Neural cell (in vitro differentiated cells): ENCODE measurements at regions not wholly inside any gene's neighbourhood (a gene's known extent, or its start where the extent isn't known, plus 50 kb on each side); places are given as distances from the start of the nearest gene placed in this dataset.

Experiments
- H2AFZ ChIP-seq: fragments of 200-600, 300-800 bp; sonication (generic), shearing (Covaris generic); 2 replicates; pipeline ENCODE4 v1.6.0; 2014; ENCODE audit warnings: low read depth, mild to moderate bottlenecking, antibody characterized with exemption, low read length, moderate library complexity
- H3F3A ChIP-seq: fragments of 200-600 bp; shearing (Covaris generic); 2 replicates; pipeline ENCODE4 v1.6.1; 2016; ENCODE audit warnings: mild to moderate bottlenecking, moderate library complexity, mixed read lengths, antibody characterized with exemption, low read length; ENCODE audit not compliant: insufficient read depth, poor library complexity, severe bottlenecking
- H3K27ac ChIP-seq: fragments of 200-600, 300-800 bp; sonication (generic), shearing (Covaris generic); 2 replicates; pipeline ENCODE4 v1.5.1; 2014; ENCODE audit warnings: mild to moderate bottlenecking, low read length, moderate library complexity
- H3K27me3 ChIP-seq: fragments of 300-800, 200-600 bp; sonication (generic), shearing (Covaris generic); 2 replicates; pipeline ENCODE4 v1.6.0; 2014; ENCODE audit warnings: mild to moderate bottlenecking, low read depth, low read length, moderate library complexity; ENCODE audit not compliant: insufficient read depth
- H3K36me3 ChIP-seq: fragments of 300-800, 200-600 bp; sonication (generic), shearing (Covaris generic); 2 replicates; pipeline ENCODE4 v1.5.1; 2014; ENCODE audit warnings: mild to moderate bottlenecking, antibody characterized with exemption, low read length, moderate library complexity; ENCODE audit not compliant: insufficient read depth
- H3K4me2 ChIP-seq: fragments of 300-800, 200-600 bp; sonication (generic), shearing (Covaris generic); 2 replicates; pipeline ENCODE4 v1.6.0; 2014; ENCODE audit warnings: mild to moderate bottlenecking, low read length
- H3K4me3 ChIP-seq: fragments of 300-800, 200-600 bp; sonication (generic), shearing (Covaris generic); 2 replicates; pipeline ENCODE4 v1.5.1; 2014; ENCODE audit warnings: mild to moderate bottlenecking, low read length, moderate library complexity
- H3K79me2 ChIP-seq: fragments of 200-600 bp; shearing (Covaris generic); replicated peaks from 2 replicates; pipeline ENCODE4 v1.6.0; 2014; ENCODE audit warnings: mild to moderate bottlenecking, low read length, moderate library complexity; ENCODE audit not compliant: insufficient read depth
- H3K9ac ChIP-seq: fragments of 300-800, 200-600 bp; sonication (generic), shearing (Covaris generic); 2 replicates; pipeline ENCODE4 v1.6.1; 2016; ENCODE audit warnings: mild to moderate bottlenecking, low read length, mixed read lengths
- H3K9me2 ChIP-seq: fragments of 200-600 bp; shearing (Covaris generic); 2 replicates; pipeline ENCODE4 v1.6.1; 2016; ENCODE audit warnings: mild to moderate bottlenecking, low read length, mixed read lengths; ENCODE audit not compliant: insufficient read depth
- H3K9me3 ChIP-seq: fragments of 200-600, 300-800 bp; sonication (generic), shearing (Covaris generic); 2 replicates; pipeline ENCODE4 v1.6.1; 2016; ENCODE audit warnings: mild to moderate bottlenecking, mixed run types, low read length, moderate library complexity, mixed read lengths
- H4K20me1 ChIP-seq: fragments of 200-600 bp; shearing (Covaris generic); 2 replicates; pipeline ENCODE4 v1.6.1; 2016; ENCODE audit warnings: mild to moderate bottlenecking, mixed run types; ENCODE audit not compliant: insufficient read depth
- CTCF ChIP-seq: fragments of 450-650 bp; IDR thresholded peaks from 2 replicates; pipeline ENCODE4 v1.5.1; 2014; ENCODE audit warnings: antibody characterized with exemption, mild to moderate bottlenecking, moderate library complexity; ENCODE audit not compliant: poor library complexity, severe bottlenecking
- EP300 ChIP-seq: fragments of 450-650 bp; conservative IDR thresholded peaks from 2 replicates; pipeline ENCODE4 v1.6.1; 2014; ENCODE audit warnings: antibody characterized with exemption, mild to moderate bottlenecking, moderate library complexity; ENCODE audit not compliant: poor library complexity, severe bottlenecking
- EZH2 ChIP-seq: fragments of 200-600, 300-800 bp; shearing (Covaris generic), sonication (generic); IDR thresholded peaks from 2 replicates; pipeline ENCODE4 v1.6.1; 2014; ENCODE audit warnings: antibody characterized with exemption, low read length, borderline replicate concordance, mild to moderate bottlenecking; ENCODE audit not compliant: insufficient read depth, poor library complexity, severe bottlenecking
- MXI1 ChIP-seq: fragments of 450-650 bp; conservative IDR thresholded peaks from 2 replicates; pipeline ENCODE4 v1.6.1; 2014; ENCODE audit warnings: antibody characterized with exemption, mild to moderate bottlenecking; ENCODE audit not compliant: poor library complexity, severe bottlenecking
- POLR2AphosphoS5 ChIP-seq: IDR thresholded peaks from 2 replicates; pipeline ENCODE4 v1.6.1; 2012
- RAD21 ChIP-seq: fragments of 450-650 bp; conservative IDR thresholded peaks from 2 replicates; pipeline ENCODE4 v1.6.1; 2014; ENCODE audit warnings: antibody characterized with exemption, mild to moderate bottlenecking, moderate library complexity
- REST ChIP-seq: IDR thresholded peaks from 2 replicates; pipeline ENCODE4 v1.6.1; 2012; ENCODE audit warnings: borderline replicate concordance
- SMC3 ChIP-seq: fragments of 450-650 bp; conservative IDR thresholded peaks from 2 replicates; pipeline ENCODE4 v1.6.1; 2014; ENCODE audit warnings: antibody characterized with exemption, mild to moderate bottlenecking, moderate library complexity; ENCODE audit not compliant: poor library complexity
- TAF1 ChIP-seq: IDR thresholded peaks from 2 replicates; pipeline ENCODE4 v1.6.1; 2012; ENCODE audit warnings: low read depth

- Histone ChIP-seq H3K4me3 (no peak overlapping the region), H2AFZ (no peak overlapping the region), H3K9me2 (no peaks in the 10 kb centered on the region), H3F3A (no peaks in the 10 kb centered on the region), H3K9ac (no peak overlapping the region), H3K9me3 (no peaks in the 10 kb centered on the region), H3K4me2 (no peak overlapping the region), H3K79me2 (no peaks in the 10 kb centered on the region), H4K20me1 (no peaks in the 10 kb centered on the region), H3K27ac (no peak overlapping the region), H3K27me3 (no peaks in the 10 kb centered on the region), H3K36me3 (no peaks in the 10 kb centered on the region)
- TF ChIP-seq REST (no peak), EP300 (no peak), MXI1 (no peak), SMC3 (no peak), CTCF (no peak), EZH2 (no peak), POLR2AphosphoS5 (no peak), RAD21 (no peak), TAF1 (no peak)
Measured at GRCh38 chr16:86634292-86634691, 55.9 kb downstream of the FOXL1 start.

DNA sequence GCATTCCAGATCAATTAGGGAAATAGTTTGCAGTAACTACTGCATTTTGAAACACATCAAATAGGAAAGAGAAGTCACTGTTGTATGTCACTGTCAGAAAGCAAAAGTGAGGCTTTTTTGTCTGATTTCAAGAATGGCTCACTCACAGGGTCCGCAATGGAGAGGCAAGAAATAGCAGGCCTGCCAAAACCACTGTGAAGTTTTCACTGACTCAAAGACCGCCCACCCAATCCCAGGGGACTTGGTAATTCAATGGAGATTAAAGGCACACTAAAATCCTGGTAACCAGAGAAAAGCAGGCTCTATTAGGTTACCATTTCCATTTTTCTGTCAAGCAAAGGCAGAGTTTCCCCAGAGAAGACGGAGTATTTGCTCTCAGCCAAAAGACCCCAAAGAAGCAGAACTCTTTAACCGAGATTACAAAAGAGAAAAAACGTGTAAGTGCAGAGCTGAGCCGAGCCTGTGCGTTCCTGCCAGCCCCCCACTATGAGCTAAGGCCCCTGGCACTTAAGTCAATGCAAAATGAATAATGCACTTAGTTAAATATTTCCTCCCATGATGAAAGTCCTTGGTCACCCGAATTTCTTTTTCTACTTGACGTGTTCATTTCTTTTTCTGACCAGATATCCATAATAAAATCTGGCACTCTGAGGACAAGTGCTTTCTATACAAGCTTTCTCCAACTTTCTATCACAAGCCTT is 57.0 kb downstream of the FOXL1 start:
- H3K9ac ChIP-seq, result no peak overlapping the region
- TF ChIP-seq SMC3, result no peak
- H3K9me3 ChIP-seq, result no peaks in the 10 kb centered on the region
- no peak overlapping the region for H3K4me3 ChIP-seq
- no peaks in the 10 kb centered on the region for H3K36me3 ChIP-seq
- H3K79me2 ChIP-seq, result no peaks in the 10 kb centered on the region
- H3K4me2 ChIP-seq, result no peak overlapping the region
- no peaks in the 10 kb centered on the region for H3F3A ChIP-seq
- no peaks in the 10 kb centered on the region for H3K9me2 ChIP-seq
- no peak overlapping the region for H2AFZ ChIP-seq
- H3K27me3 ChIP-seq, result no peaks in the 10 kb centered on the region
- H3K27ac ChIP-seq, result no peak overlapping the region
- H4K20me1 ChIP-seq, result no peaks in the 10 kb centered on the region

DNA sequence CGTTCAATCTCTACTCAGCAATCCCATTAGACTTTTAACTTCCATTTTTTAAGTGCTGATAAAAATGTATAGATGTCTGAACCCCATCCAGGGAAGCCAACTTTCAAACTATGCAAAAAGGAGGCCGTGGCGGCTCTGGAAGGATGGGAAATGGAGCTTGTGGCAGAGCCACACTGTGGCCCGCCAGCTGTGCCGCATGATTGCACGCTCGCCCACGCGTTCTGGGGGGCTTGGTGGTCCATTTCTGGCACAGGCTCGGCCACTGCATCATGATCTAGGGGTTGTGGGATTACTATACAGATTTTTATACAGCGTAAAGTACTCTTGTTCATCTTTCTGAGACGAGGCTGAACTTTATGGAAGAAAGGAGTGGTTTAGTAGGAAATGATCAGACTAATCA is 57.6 kb downstream of the FOXL1 start:
- H3K4me2 ChIP-seq, result no peak overlapping the region
- no peaks in the 10 kb centered on the region for H3K79me2 ChIP-seq
- TF ChIP-seq EP300, result no peak
- no peak for TF ChIP-seq TAF1
- TF ChIP-seq RAD21, result no peak
- TF ChIP-seq MXI1, result no peak
- TF ChIP-seq SMC3, result no peak
- no peak for TF ChIP-seq POLR2AphosphoS5
- TF ChIP-seq CTCF, result no peak
- H4K20me1 ChIP-seq, result no peaks in the 10 kb centered on the region
- no peaks in the 10 kb centered on the region for H3F3A ChIP-seq
- H3K27me3 ChIP-seq, result no peaks in the 10 kb centered on the region
- no peaks in the 10 kb centered on the region for H3K9me2 ChIP-seq
- no peak overlapping the region for H3K4me3 ChIP-seq
- H3K9ac ChIP-seq, result no peak overlapping the region
- H3K9me3 ChIP-seq, result no peaks in the 10 kb centered on the region
- no peak overlapping the region for H2AFZ ChIP-seq
- no peaks in the 10 kb centered on the region for H3K36me3 ChIP-seq
- H3K27ac ChIP-seq, result no peak overlapping the region
